Activated naive CD4-positive, alpha-beta T cell treated with anti-CD3 and anti-CD28 coated beads, Interleukin-2, amount 10 ng/mL, durations not matched to agents 7 days and 5 days (primary cell): ENCODE measurements at regions not wholly inside any gene's neighbourhood (a gene's known extent, or its start where the extent isn't known, plus 50 kb on each side); places are given as distances from the start of the nearest gene placed in this dataset.

Experiments
- CTCF ChIA-PET: fragments of 350-600 bp; sonication (Branson Sonifier 250); formaldehyde crosslinking; loops from one replicate; lab custom pipeline; 2021; ENCODE audit warnings: antibody characterized with exemption; lab: Charles Lee
- DNase-seq: peaks from one replicate; pipeline ENCODE4 v3.0.0-alpha.2; 2020
- H3K27ac Mint-ChIP-seq: one replicate; pipeline ENCODE4 v1.8.0; 2021; ENCODE audit warnings: mild to moderate bottlenecking, moderate library complexity, mixed read lengths
- H3K27me3 Mint-ChIP-seq: one replicate; pipeline ENCODE4 v1.8.0; 2021; ENCODE audit warnings: mild to moderate bottlenecking, mixed read lengths
- H3K36me3 Mint-ChIP-seq: one replicate; pipeline ENCODE4 v1.8.0; 2021; ENCODE audit warnings: mixed read lengths
- H3K4me1 Mint-ChIP-seq: one replicate; pipeline ENCODE4 v1.8.0; 2021; ENCODE audit warnings: mixed read lengths
- H3K4me3 Mint-ChIP-seq: one replicate; pipeline ENCODE4 v1.8.0; 2021; ENCODE audit warnings: mild to moderate bottlenecking, moderate library complexity, mixed read lengths
- H3K9me3 Mint-ChIP-seq: one replicate; pipeline ENCODE4 v1.8.0; 2021; ENCODE audit warnings: mixed read lengths

DNA sequence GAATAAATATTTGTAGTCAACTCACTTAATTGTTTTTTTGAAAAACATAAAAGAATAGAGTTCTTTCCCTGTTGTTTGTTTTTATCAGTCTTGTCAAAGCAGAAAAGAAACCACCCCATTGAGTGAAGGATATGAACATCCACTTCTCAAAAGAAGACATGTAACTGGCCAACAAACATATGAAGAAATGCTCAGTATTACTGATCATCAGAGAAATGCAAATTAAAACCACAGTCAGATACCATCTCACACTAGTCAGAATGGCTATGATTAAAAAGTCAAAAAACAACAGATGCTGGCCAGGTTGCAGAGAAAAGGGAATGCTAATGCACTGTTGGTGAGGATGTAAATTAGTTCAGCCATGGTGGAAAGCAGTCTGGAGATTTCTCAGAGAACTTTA lies 326.1 kb upstream of the EMCN start:
- Mint-ChIP-seq H3K27ac (no peak overlapping the region), H3K36me3 (no peaks in the 10 kb centered on the region), H3K9me3 (no peaks in the 10 kb centered on the region), H3K27me3 (no peaks in the 10 kb centered on the region), H3K4me1 (no peaks in the 10 kb centered on the region), H3K4me3 (no peak overlapping the region)
- CTCF ChIA-PET, result no interaction called here
- no peak for DNase-seq

DNA sequence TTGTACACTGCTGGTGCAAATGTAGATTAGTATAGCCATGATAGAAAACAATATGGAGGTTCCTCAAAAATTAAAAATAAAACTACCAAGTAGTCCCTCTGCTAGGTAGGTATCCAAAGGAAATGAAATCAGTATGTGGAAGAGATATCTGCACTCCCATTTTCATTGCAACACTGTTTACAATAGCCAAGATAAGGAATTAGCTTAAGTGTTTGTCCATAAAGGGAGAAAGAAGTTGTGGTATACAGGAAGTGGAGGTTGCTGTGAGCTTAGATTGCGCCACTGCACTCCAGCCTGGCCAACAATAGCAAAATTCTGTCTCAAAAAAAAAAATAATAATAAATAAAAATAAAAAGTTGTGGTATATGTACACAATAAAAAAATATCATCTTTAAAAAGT lies 325.0 kb upstream of the EMCN start:
- H3K36me3 Mint-ChIP-seq, result no peaks in the 10 kb centered on the region
- CTCF ChIA-PET, result no interaction called here
- no peak for DNase-seq
- no peaks in the 10 kb centered on the region for H3K4me1 Mint-ChIP-seq
- H3K27me3 Mint-ChIP-seq, result no peaks in the 10 kb centered on the region
- H3K9me3 Mint-ChIP-seq, result no peaks in the 10 kb centered on the region
- H3K4me3 Mint-ChIP-seq, result no peak overlapping the region
- H3K27ac Mint-ChIP-seq, result no peak overlapping the region

DNA sequence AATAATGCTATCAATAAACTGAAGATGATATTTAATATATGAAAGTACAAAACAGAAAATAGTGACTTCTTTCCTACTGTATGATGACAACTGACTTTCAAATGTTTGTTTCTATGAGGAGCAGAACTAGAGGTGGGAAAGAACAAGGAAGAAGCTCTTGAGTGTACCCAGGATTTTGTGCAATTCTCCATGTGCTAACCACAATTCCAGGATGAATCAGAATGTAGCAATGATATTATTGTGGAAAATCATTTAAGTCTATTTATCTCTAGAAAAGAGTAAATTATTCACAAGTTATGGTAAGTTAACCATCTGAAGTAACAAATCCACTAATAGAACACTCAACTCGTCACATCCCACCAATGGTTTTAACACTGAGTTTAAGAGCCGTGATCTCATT lies 324.1 kb upstream of the EMCN start:
- no peaks in the 10 kb centered on the region for H3K27me3 Mint-ChIP-seq
- CTCF ChIA-PET, result no interaction called here
- H3K36me3 Mint-ChIP-seq, result no peaks in the 10 kb centered on the region
- H3K27ac Mint-ChIP-seq, result no peak overlapping the region
- no peaks in the 10 kb centered on the region for H3K9me3 Mint-ChIP-seq
- H3K4me1 Mint-ChIP-seq, result no peaks in the 10 kb centered on the region
- no peak for DNase-seq
- H3K4me3 Mint-ChIP-seq, result no peak overlapping the region

DNA sequence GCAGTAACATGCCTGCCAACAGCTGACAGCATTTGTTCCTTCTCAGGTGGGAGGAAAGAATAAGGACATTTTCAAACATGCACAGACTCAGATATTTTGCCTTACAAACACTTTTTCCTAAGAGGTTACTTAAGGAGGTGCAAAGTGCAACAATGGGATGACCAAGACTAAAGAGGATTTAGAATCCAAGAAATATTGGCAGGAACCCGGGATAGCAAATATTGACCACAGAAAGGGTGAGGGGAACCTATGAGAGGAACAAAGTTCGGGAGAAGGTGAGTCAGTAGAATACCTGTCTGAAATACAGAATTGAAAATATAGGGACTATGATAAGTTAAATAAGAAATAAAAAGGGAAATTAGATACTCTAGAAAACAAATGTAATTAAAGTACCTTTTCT lies 321.9 kb upstream of the EMCN start:
- CTCF ChIA-PET, result no interaction called here
- no peaks in the 10 kb centered on the region for H3K9me3 Mint-ChIP-seq
- H3K27ac Mint-ChIP-seq, result no peak overlapping the region
- DNase-seq, result no peak
- no peaks in the 10 kb centered on the region for H3K36me3 Mint-ChIP-seq
- no peaks in the 10 kb centered on the region for H3K27me3 Mint-ChIP-seq
- no peaks in the 10 kb centered on the region for H3K4me1 Mint-ChIP-seq
- no peak overlapping the region for H3K4me3 Mint-ChIP-seq

DNA sequence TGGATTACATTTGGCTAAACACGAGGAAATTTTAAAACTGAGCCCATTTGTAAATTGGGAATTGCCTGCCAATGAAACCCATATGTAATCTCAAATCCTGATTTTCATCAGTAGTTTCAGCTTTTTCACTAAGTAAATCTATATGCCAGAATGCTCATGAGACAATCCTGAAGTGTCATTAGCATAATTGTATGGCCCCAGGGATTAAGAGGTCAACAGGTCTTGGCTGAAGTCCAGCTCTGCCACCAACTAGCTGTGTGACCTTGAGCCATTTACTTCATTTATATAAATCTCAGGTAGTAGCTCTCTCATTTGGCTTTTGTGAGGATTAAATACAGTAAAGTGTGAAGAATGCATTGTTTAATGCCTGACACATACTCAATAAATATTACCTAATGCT lies 320.5 kb upstream of the EMCN start:
- DNase-seq, result no peak
- Mint-ChIP-seq H3K4me1 (no peaks in the 10 kb centered on the region), H3K27ac (no peak overlapping the region), H3K9me3 (no peaks in the 10 kb centered on the region), H3K36me3 (no peaks in the 10 kb centered on the region), H3K27me3 (no peaks in the 10 kb centered on the region), H3K4me3 (no peak overlapping the region)
- CTCF ChIA-PET, result no interaction called here

DNA sequence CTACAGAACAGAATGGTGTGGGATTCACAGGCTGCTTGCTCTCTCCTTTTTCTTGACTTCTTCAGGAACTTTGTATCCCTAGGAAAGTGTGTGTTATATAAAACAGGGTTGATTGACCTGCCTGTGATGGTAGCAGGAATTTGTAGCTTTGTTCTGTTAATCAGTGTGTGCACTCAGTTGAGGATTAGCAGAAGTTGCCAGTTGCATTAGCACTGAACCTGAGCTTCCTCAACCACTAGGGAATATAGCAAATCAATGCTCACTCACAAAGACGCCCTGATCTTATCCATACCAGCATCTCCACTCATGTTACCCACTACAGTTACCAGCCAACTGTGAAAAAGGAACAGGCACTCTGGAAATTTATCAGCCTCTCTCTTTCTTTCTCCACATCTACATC lies 319.1 kb upstream of the EMCN start:
- no peaks in the 10 kb centered on the region for H3K9me3 Mint-ChIP-seq
- CTCF ChIA-PET, result no interaction called here
- no peaks in the 10 kb centered on the region for H3K27me3 Mint-ChIP-seq
- H3K4me3 Mint-ChIP-seq, result no peak overlapping the region
- H3K36me3 Mint-ChIP-seq, result no peaks in the 10 kb centered on the region
- no peak overlapping the region for H3K27ac Mint-ChIP-seq
- no peaks in the 10 kb centered on the region for H3K4me1 Mint-ChIP-seq
- DNase-seq, result no peak

DNA sequence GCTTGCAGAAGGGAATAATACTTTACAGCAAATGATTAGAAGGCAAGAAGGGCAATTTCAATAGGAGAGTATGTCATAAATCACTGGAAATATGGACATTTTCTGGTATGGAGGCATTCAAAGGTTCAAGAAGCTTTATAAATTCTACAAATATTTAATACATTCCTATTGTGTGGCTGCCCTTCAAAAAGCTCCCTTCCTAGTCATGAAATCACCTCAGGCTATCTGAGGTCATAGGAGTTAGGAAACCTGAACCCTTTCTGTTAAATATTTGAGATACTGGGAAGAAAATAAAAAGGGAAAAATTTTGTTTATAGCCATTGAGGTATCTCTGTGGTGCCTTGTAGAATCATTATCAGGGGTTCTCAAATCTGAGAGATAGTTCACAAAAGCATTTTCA lies 316.8 kb upstream of the EMCN start:
- Mint-ChIP-seq H3K9me3 (no peaks in the 10 kb centered on the region), H3K4me1 (no peaks in the 10 kb centered on the region), H3K27me3 (no peaks in the 10 kb centered on the region), H3K4me3 (no peak overlapping the region), H3K36me3 (no peaks in the 10 kb centered on the region), H3K27ac (no peak overlapping the region)
- CTCF ChIA-PET, result no interaction called here
- DNase-seq, result no peak

DNA sequence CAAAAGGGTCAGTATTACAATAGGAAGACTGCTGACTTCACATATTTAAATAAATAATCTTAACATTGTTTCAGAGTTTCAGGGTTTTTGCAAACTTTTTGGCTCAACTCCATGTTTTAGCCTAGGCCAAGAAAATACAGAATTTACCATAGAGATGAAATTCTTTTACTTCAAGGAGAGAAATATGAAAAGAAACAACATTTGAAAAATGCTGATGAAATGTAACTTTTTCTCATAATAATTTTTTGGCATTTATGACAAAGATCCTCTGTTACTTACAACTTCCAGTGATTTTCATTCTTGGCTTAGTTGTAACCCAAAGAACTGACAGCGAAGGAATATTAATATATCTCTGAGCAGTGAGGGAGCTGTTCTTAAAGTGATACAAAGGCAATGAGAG lies 316.1 kb upstream of the EMCN start:
- Mint-ChIP-seq H3K27ac (no peak overlapping the region), H3K27me3 (no peaks in the 10 kb centered on the region), H3K9me3 (no peaks in the 10 kb centered on the region), H3K4me1 (no peaks in the 10 kb centered on the region), H3K36me3 (no peaks in the 10 kb centered on the region), H3K4me3 (no peak overlapping the region)
- DNase-seq, result no peak
- CTCF ChIA-PET, result no interaction called here

DNA sequence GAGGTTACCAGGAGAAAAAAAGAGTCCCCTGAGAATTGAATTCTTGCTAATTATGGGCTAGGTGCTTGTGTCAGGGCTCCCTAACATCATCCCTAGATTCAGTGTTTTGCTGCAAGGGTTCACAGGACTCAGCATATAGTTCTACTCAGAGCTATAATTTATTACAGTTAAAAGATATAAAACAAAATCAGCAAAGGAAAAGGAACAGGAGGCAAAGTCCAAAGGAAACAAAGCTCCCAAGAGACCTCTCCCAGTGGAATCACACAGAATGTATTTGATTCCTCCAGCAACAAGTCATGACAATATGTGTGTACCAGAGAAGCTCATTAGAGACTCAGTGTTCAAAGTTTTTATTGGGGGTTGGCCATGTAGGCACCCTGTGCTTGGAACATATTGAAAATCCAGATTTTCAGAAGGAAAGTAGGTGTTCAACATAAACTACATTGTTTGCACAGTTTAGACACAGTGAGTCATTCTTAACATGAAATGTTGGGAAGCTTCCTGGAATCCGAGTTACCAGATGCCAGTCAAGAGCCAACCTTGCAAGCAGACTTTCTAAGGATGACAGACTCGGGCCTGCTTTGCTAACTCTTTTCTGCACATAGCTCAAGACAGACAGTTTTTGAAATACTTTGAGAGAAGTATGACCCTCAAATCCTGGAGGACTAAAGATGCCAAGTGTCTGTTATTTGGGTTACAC lies 311.3 kb upstream of the EMCN start:
- H3K4me1 Mint-ChIP-seq, result no peaks in the 10 kb centered on the region
- CTCF ChIA-PET, result no interaction called here
- DNase-seq, result no peak
- no peak overlapping the region for H3K27ac Mint-ChIP-seq
- H3K9me3 Mint-ChIP-seq, result no peaks in the 10 kb centered on the region
- no peaks in the 10 kb centered on the region for H3K36me3 Mint-ChIP-seq
- H3K4me3 Mint-ChIP-seq, result no peak overlapping the region
- H3K27me3 Mint-ChIP-seq, result no peaks in the 10 kb centered on the region

DNA sequence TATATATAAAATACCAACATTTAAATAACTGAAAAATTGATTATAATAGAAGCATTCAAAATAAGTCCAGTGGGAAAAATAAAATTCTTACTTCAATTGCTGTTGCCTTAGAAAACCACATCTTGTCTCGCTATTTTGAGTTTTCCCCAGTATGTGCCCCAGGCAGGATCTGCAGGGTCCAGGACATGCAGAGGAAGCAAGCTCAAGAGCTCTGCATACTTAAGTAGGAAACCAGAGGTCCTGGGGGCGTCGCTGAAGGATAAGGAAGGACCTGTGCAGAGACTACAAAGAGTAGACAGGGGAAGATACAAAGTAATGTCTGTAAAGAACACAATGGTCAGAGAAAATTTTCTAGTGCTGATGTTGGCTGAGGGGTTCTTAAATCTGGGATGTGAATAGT lies 310.5 kb upstream of the EMCN start:
- no peaks in the 10 kb centered on the region for H3K9me3 Mint-ChIP-seq
- no peaks in the 10 kb centered on the region for H3K36me3 Mint-ChIP-seq
- CTCF ChIA-PET, result no interaction called here

DNA sequence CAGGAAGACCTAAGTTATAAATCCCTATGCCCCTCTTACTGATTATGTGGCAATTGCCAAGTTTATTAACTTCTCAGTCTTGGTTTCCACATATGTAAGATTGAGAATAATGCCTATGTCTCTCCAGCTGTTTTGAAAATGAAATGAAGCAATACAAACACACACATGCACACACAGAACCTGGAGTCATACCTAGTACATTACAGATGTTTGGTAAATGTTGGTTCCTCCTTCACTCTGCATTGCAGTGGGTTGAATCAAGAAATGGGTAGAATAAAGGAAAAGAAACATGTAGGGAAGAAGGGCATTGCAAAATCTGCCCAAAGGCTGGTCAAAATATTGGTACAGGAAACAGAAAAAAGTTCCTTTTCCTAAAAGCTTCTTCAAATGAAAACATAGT lies 309.9 kb upstream of the EMCN start:
- Mint-ChIP-seq H3K4me3 (no peak overlapping the region), H3K9me3 (no peaks in the 10 kb centered on the region), H3K36me3 (no peaks in the 10 kb centered on the region), H3K27ac (no peak overlapping the region), H3K27me3 (no peaks in the 10 kb centered on the region), H3K4me1 (no peaks in the 10 kb centered on the region)
- no peak for DNase-seq
- CTCF ChIA-PET, result no interaction called here

More for the DNA sequence above, 310.5 kb upstream of the EMCN start:
- Mint-ChIP-seq H3K4me3 (no peak overlapping the region), H3K27ac (no peak overlapping the region), H3K4me1 (no peaks in the 10 kb centered on the region), H3K27me3 (no peaks in the 10 kb centered on the region)
- no peak for DNase-seq

DNA sequence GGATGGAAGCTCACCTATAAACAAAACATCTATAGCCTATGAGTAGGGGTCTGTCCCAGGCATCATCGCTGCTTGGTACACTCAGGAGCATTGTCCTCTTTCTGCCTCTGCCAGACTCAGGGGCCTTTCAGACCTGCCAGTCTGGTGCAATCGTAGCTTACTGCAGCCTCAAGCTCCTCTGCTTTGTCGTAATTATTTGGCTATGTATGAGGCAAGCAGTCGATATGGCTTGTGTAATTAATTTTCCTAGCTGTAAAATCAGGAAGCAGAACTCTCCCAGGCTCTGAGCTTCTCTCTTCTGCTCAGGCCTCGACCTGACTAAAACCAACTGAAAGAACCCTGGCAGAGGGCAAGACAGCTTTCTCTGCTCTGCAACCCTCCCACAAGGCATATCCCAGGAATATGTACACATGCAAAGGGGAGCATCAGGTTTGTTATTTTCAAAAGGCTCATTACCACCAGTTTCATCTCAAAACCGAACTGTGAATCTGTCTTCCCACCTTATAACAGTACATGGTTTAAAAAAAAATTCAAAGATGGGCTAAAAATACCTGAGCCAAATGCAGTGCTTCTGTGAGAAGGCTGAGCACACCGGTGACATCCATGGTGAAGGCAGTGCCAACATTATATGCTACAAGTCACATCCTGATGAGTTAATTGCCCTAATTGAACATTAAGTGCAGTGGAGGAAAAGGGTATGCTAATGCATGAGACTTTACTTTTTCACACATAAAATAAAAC lies 309.2 kb upstream of the EMCN start:
- Mint-ChIP-seq H3K4me1 (no peaks in the 10 kb centered on the region), H3K36me3 (no peaks in the 10 kb centered on the region), H3K27ac (no peak overlapping the region), H3K9me3 (no peaks in the 10 kb centered on the region), H3K4me3 (no peak overlapping the region), H3K27me3 (no peaks in the 10 kb centered on the region)
- DNase-seq, result no peak
- CTCF ChIA-PET, result no interaction called here

DNA sequence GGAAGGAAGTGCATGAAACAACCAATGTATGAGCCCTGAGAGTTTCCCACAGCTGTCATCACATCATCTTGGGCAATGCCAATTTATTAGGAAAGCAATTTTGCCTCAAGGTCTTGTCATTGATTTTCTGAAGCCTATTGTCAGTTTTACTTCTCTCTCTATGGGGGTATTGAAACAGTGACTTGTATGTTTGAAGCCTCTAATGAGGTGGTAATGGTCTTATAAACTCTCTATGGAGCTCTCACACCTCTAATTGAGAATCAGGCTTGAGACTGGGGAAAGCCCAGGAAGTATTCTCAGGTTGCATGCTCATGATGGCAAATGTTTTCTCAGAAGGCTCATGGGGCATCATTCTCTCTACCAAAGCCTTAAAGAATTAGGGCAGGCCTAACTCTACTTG lies 308.2 kb upstream of the EMCN start:
- no peak for DNase-seq
- no peaks in the 10 kb centered on the region for H3K36me3 Mint-ChIP-seq
- H3K9me3 Mint-ChIP-seq, result no peaks in the 10 kb centered on the region
- CTCF ChIA-PET, result no interaction called here
- no peaks in the 10 kb centered on the region for H3K4me1 Mint-ChIP-seq
- no peak overlapping the region for H3K4me3 Mint-ChIP-seq
- H3K27ac Mint-ChIP-seq, result no peak overlapping the region
- H3K27me3 Mint-ChIP-seq, result no peaks in the 10 kb centered on the region

DNA sequence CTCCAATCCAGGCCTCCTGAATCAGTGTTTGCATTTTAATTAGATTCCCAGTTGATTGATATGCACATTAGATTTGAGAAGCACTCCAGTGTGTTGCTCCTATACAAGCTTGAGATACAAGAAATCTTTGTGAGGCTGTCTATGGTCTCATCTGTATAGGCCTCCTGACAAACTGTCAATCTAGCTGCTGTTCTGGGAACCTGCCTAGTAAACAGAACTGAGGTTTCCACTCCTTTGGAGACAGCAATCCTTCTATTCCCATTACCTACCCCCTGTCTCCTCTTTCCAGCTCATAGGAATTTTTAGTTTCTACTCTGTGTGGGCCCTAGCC lies 306.1 kb upstream of the EMCN start:
- Mint-ChIP-seq H3K4me3 (no peak overlapping the region), H3K27ac (no peak overlapping the region), H3K36me3 (no peaks in the 10 kb centered on the region), H3K4me1 (no peaks in the 10 kb centered on the region), H3K9me3 (no peaks in the 10 kb centered on the region), H3K27me3 (no peaks in the 10 kb centered on the region)
- DNase-seq, result no peak
- CTCF ChIA-PET, result no interaction called here

DNA sequence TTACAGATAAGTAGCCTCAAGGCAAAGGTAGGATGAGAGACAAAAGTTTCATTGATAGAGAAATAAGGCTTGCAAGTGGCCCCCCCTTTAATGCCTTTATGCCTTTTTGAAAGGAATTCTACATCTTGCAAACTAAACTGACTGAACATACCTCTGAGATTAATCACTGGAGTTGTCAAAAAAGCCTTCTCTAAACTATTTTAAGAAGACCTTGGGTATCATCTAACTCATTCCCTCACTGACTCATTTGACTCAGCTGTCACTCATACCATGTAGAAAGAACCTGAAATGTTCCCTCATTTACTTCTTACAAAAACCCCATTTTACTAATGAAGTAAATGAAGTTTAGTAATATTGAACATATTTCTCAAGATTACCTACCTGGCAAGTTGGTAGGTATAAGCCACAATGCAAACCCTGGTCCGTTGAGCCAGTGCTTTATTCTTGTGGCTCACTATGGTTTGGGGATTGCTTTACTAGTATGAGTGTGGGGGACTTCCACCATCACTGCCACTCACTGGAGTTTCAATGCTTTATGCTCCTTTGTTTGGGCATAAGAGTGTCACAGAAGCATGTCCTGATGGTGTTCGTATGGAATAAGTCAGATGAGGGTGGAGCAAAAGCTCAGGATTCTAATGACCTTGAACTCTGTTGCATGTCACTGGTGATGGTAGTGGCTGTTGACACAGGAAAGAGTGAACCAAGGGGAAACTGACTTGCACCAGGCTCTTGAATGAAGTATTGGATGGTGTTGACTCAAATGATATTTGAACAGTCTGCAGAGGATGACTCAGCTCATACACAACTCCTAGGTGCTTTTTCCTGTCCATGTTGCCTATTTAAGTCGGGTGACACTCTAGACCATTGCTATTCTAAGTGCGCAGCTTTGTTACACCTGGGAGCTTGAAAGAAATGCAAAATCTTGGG lies 305.5 kb upstream of the EMCN start:
- Mint-ChIP-seq H3K4me3 (no peak overlapping the region), H3K27me3 (no peaks in the 10 kb centered on the region), H3K9me3 (no peaks in the 10 kb centered on the region), H3K27ac (no peak overlapping the region), H3K4me1 (no peaks in the 10 kb centered on the region), H3K36me3 (no peaks in the 10 kb centered on the region)
- CTCF ChIA-PET, result no interaction called here
- no peak for DNase-seq
